BJ (cell line): ENCODE measurements at regions not wholly inside any gene's neighbourhood (a gene's known extent, or its start where the extent isn't known, plus 50 kb on each side); places are given as distances from the start of the nearest gene placed in this dataset.

Source experiments
- CTCF ChIA-PET: fragments of 350-600 bp; formaldehyde crosslinking; extraction: SDS; loops from one replicate; lab custom pipeline; 2021; ENCODE audit warnings: antibody characterized with exemption, inconsistent platforms; lab: Yijun Ruan, JAX
- POLR2A ChIA-PET: fragments of 300-600 bp; sonication (Branson Sonifier 250); formaldehyde crosslinking; extraction: SDS; loops from one replicate; lab custom pipeline; 2021; ENCODE audit warnings: antibody characterized with exemption; lab: Charles Lee
- DNase-seq: peaks from one replicate; pipeline ENCODE4 v3.0.0-alpha.2; 2011; ENCODE audit warnings: low read depth
- H3K27me3 ChIP-seq: 2 replicates; pipeline ENCODE4 v1.6.0; 2011; ENCODE audit warnings: low read length; ENCODE audit not compliant: control insufficient read depth, insufficient read depth
- H3K36me3 ChIP-seq: 2 replicates; pipeline ENCODE4 v1.5.1; 2011; ENCODE audit warnings: low read length; ENCODE audit not compliant: control insufficient read depth, insufficient read depth
- H3K4me3 ChIP-seq: 2 replicates; pipeline ENCODE4 v1.5.1; 2011; ENCODE audit warnings: low read depth, mild to moderate bottlenecking, control low read depth, low read length
- CTCF ChIP-seq: IDR thresholded peaks from 2 replicates; pipeline ENCODE4 v1.5.1; 2011; ENCODE audit warnings: low read depth, mild to moderate bottlenecking, control low read depth, inconsistent platforms, low read length, moderate library complexity; ENCODE audit not compliant: insufficient read depth

GRCh38 chr17:72587773-72588511 is 467.1 kb downstream of the SOX9 start:
- ChIA-PET POLR2A (no interaction called here), CTCF (interaction anchor here (0.8 to 4.4 kb wide), 10 partner anchors 8 to 569 kb away, joined by 3 to 18 read pairs (median 4); no protein-coding TSS in a partner anchor)
- TF ChIP-seq CTCF = peak; percentile 19; the same call in 1 of the 2 replicates
- Histone ChIP-seq H3K27me3 (no peaks in the 10 kb centered on the region), H3K36me3 (no peaks in the 10 kb centered on the region), H3K4me3 (no peak overlapping the region)
- DNase-seq = no peak

- no peaks in the 10 kb centered on the region for H3K36me3 ChIP-seq
- H3K27me3 ChIP-seq = no peaks in the 10 kb centered on the region
- H3K4me3 ChIP-seq = no peak overlapping the region
- no peak for TF ChIP-seq CTCF
- CTCF ChIA-PET = interaction anchor here (0.7 to 4.4 kb wide), 11 partner anchors 9 to 568 kb away, joined by 3 to 18 read pairs (median 3); no protein-coding TSS in a partner anchor
- POLR2A ChIA-PET = no interaction called here
- no peak for DNase-seq
Observed at GRCh38 chr17:72588561-72588960, 467.7 kb downstream of the SOX9 start.

GRCh38 chr17:72588961-72589360 is 468.1 kb downstream of the SOX9 start:
- DNase-seq = no peak
- no peaks in the 10 kb centered on the region for H3K36me3 ChIP-seq
- ChIA-PET POLR2A (no interaction called here), CTCF (interaction anchor here (0.7 to 4.4 kb wide), 7 partner anchors 9 to 568 kb away, joined by 3 to 16 read pairs (median 3); no protein-coding TSS in a partner anchor)
- no peak for TF ChIP-seq CTCF
- H3K27me3 ChIP-seq = no peaks in the 10 kb centered on the region
- H3K4me3 ChIP-seq = no peak overlapping the region

GRCh38 chr17:72590382-72590781 is 469.6 kb downstream of the SOX9 start:
- TF ChIP-seq CTCF = no peak
- H3K4me3 ChIP-seq = peak overlapping the region; percentile 83
- POLR2A ChIA-PET = no interaction called here
- H3K27me3 ChIP-seq = no peaks in the 10 kb centered on the region
- H3K36me3 ChIP-seq = no peaks in the 10 kb centered on the region
- no peak for DNase-seq
- CTCF ChIA-PET = interaction anchor here (2.6 kb wide), 1 partner anchor 30 kb away, joined by 11 read pairs; no protein-coding TSS in a partner anchor

- CTCF ChIA-PET = interaction anchor here (1.5 to 2.6 kb wide), 3 partner anchors 12 to 135 kb away, joined by 4 to 15 read pairs (median 11); no protein-coding TSS in a partner anchor
Observed at GRCh38 chr17:72590882-72591281, 470.1 kb downstream of the SOX9 start.

More at GRCh38 chr17:72590882-72591281, 470.1 kb downstream of the SOX9 start:
- H3K4me3 ChIP-seq = peak overlapping the region; percentile 83
- POLR2A ChIA-PET = no interaction called here
- no peak for TF ChIP-seq CTCF
- no peaks in the 10 kb centered on the region for H3K36me3 ChIP-seq
- DNase-seq = no peak
- no peaks in the 10 kb centered on the region for H3K27me3 ChIP-seq
